Choroid plexus epithelial cell (primary cell): ENCODE measurements at regions not wholly inside any gene's neighbourhood (a gene's known extent, or its start where the extent isn't known, plus 50 kb on each side); places are given as distances from the start of the nearest gene placed in this dataset.

Experiments
- DNase-seq: peaks from one replicate; pipeline ENCODE4 v3.0.0-alpha.2; 2010; ENCODE audit warnings: low read depth
- H3K4me3 ChIP-seq: 2 replicates; pipeline ENCODE4 v1.5.1; 2011; ENCODE audit warnings: low read depth, mild to moderate bottlenecking, control low read depth, low read length, moderate library complexity
- CTCF ChIP-seq: conservative IDR thresholded peaks from 2 replicates; pipeline ENCODE4 v1.5.1; 2011; ENCODE audit warnings: low read depth, mild to moderate bottlenecking, control low read depth, inconsistent platforms, low read length, moderate library complexity

- TF ChIP-seq CTCF = no peak
- DNase-seq = no peak
- no peak overlapping the region for H3K4me3 ChIP-seq
Observed at GRCh38 chr16:58960484-58960883, 226.4 kb upstream of the GOT2 start.

- no peak overlapping the region for H3K4me3 ChIP-seq
- DNase-seq = no peak
- TF ChIP-seq CTCF = no peak
Observed at GRCh38 chr16:58960034-58960433, 225.9 kb upstream of the GOT2 start.

- no peak for DNase-seq
- TF ChIP-seq CTCF = no peak
- no peak overlapping the region for H3K4me3 ChIP-seq
Observed at GRCh38 chr16:58958749-58959148, 224.6 kb upstream of the GOT2 start.

- no peak overlapping the region for H3K4me3 ChIP-seq
- DNase-seq = no peak
- no peak for TF ChIP-seq CTCF
Observed at GRCh38 chr16:58948244-58948643, 214.1 kb upstream of the GOT2 start.

- no peak overlapping the region for H3K4me3 ChIP-seq
- DNase-seq = no peak
- no peak for TF ChIP-seq CTCF
Observed at GRCh38 chr16:58940609-58941008, 206.5 kb upstream of the GOT2 start.

GRCh38 chr16:58938811-58939210 is 204.7 kb upstream of the GOT2 start:
- H3K4me3 ChIP-seq = no peak overlapping the region
- no peak for TF ChIP-seq CTCF
- no peak for DNase-seq

- TF ChIP-seq CTCF = no peak
- no peak for DNase-seq
Observed at GRCh38 chr16:58937661-58938060, 203.5 kb upstream of the GOT2 start.

More at GRCh38 chr16:58937661-58938060, 203.5 kb upstream of the GOT2 start:
- H3K4me3 ChIP-seq = no peak overlapping the region
